C4-2B (cell line): ENCODE measurements at regions not wholly inside any gene's neighbourhood (a gene's known extent, or its start where the extent isn't known, plus 50 kb on each side); places are given as distances from the start of the nearest gene placed in this dataset.

ENCODE experiments used
- CTCF ChIP-seq: fragments of 450-650 bp; conservative IDR thresholded peaks from 2 replicates; pipeline ENCODE4 v1.5.1; 2017; ENCODE audit warnings: mild to moderate bottlenecking
- ZFX ChIP-seq: fragments of 450-650 bp; IDR thresholded peaks from 2 replicates; pipeline ENCODE4 v1.6.1; 2017

- TF ChIP-seq CTCF (peak; percentile 78), ZFX (no peak)
Measured at GRCh38 chr10:107814865-107815487, 650.5 kb upstream of the SORCS1 start.
